Neuronal stem cell (in vitro differentiated cells): ENCODE measurements at regions not wholly inside any gene's neighbourhood (a gene's known extent, or its start where the extent isn't known, plus 50 kb on each side); places are given as distances from the start of the nearest gene placed in this dataset.

Source experiments
- DNase-seq: peaks from one replicate; pipeline ENCODE4 v3.0.0-alpha.2; 2013; ENCODE audit warnings: low spot score
- H2AFZ ChIP-seq: one replicate; pipeline ENCODE4 v1.6.1; 2013; ENCODE audit warnings: mild to moderate bottlenecking, low read length, inconsistent platforms
- H2AK5ac ChIP-seq: 2 replicates; pipeline ENCODE4 v1.6.1; 2013; ENCODE audit warnings: low read depth, mild to moderate bottlenecking, inconsistent platforms, low read length, moderate library complexity, mixed read lengths
- H2BK120ac ChIP-seq: 2 replicates; pipeline ENCODE4 v1.6.1; 2013; ENCODE audit warnings: low read depth, mild to moderate bottlenecking, inconsistent platforms, low read length, moderate library complexity, mixed read lengths
- H2BK12ac ChIP-seq: one replicate; pipeline ENCODE4 v1.6.1; 2013; ENCODE audit warnings: low read length, inconsistent platforms
- H2BK15ac ChIP-seq: 2 replicates; pipeline ENCODE4 v1.6.1; 2013; ENCODE audit warnings: mild to moderate bottlenecking, low read length, inconsistent platforms, mixed read lengths
- H2BK5ac ChIP-seq: one replicate; pipeline ENCODE4 v1.6.1; 2013; ENCODE audit warnings: inconsistent platforms, mild to moderate bottlenecking, low read length, moderate library complexity
- H3K14ac ChIP-seq: one replicate; pipeline ENCODE4 v1.6.1; 2013; ENCODE audit warnings: low read length, inconsistent platforms
- H3K18ac ChIP-seq: 2 replicates; pipeline ENCODE4 v1.6.1; 2013; ENCODE audit warnings: low read length, inconsistent platforms
- H3K23ac ChIP-seq: 2 replicates; pipeline ENCODE4 v1.6.1; 2013; ENCODE audit warnings: low read depth, mild to moderate bottlenecking, mixed read lengths, low read length, inconsistent platforms; ENCODE audit not compliant: poor library complexity
- H3K27ac ChIP-seq: replicated peaks from 3 replicates; pipeline ENCODE4 v1.5.1; 2013; ENCODE audit warnings: low read length, inconsistent platforms
- H3K27me3 ChIP-seq, 3 experiments: 2 replicates each; pipeline ENCODE4 v1.6.1; 2013; ENCODE audit warnings: low read length in 3 of 3, mild to moderate bottlenecking in 2 of 3, inconsistent platforms in 1 of 3, low read depth in 1 of 3, mixed read lengths in 1 of 3, moderate library complexity in 1 of 3; ENCODE audit not compliant: control insufficient read depth in 3 of 3, insufficient read depth in 3 of 3
- H3K36me3 ChIP-seq, 2 donors: replicated peaks in 1 of 2; 2 replicates each; pipeline ENCODE4 v1.6.1; 2013; ENCODE audit warnings: low read length in 2 of 2; ENCODE audit not compliant: control insufficient read depth in 2 of 2, insufficient read depth in 2 of 2
- H3K4ac ChIP-seq: 2 replicates; pipeline ENCODE4 v1.6.1; 2013; ENCODE audit warnings: inconsistent platforms, mild to moderate bottlenecking, low read length, moderate library complexity
- H3K4me1 ChIP-seq, 2 donors: 1 replicate in 1 of 2; 2 replicates in 1 of 2; pipeline ENCODE4 v1.6.1; 2013; ENCODE audit warnings: low read length in 2 of 2, low read depth in 1 of 2; ENCODE audit not compliant: control insufficient read depth in 2 of 2, insufficient read depth in 1 of 2
- H3K4me2 ChIP-seq: one replicate; pipeline ENCODE4 v1.6.1; 2013; ENCODE audit warnings: mild to moderate bottlenecking, low read length, inconsistent platforms; ENCODE audit not compliant: insufficient read depth, poor library complexity, severe bottlenecking
- H3K4me3 ChIP-seq, 2 donors: 2 replicates each; pipeline ENCODE4 v1.5.1; 2013; ENCODE audit warnings: low read length in 2 of 2, mild to moderate bottlenecking in 2 of 2, inconsistent platforms in 1 of 2, moderate library complexity in 1 of 2
- H3K79me1 ChIP-seq: one replicate; pipeline ENCODE4 v1.6.1; 2013; ENCODE audit warnings: low read depth, mild to moderate bottlenecking, inconsistent platforms, low read length, moderate library complexity
- H3K9ac ChIP-seq: one replicate; pipeline ENCODE4 v1.6.1; 2013; ENCODE audit warnings: mild to moderate bottlenecking, low read depth, low read length, inconsistent platforms; ENCODE audit not compliant: poor library complexity
- H3K9me3 ChIP-seq, 2 donors: replicated peaks in 1 of 2; 2 replicates each; pipeline versions ENCODE3 to v1.6.1; 2013; ENCODE audit warnings: low read length in 2 of 2, mild to moderate bottlenecking in 2 of 2, inconsistent platforms in 1 of 2, low read depth in 1 of 2, mixed read lengths in 1 of 2, moderate library complexity in 1 of 2; ENCODE audit not compliant: control insufficient read depth in 2 of 2, insufficient read depth in 1 of 2
- H4K8ac ChIP-seq: one replicate; pipeline ENCODE4 v1.6.1; 2013; ENCODE audit warnings: low read depth, mild to moderate bottlenecking, inconsistent platforms, low read length, moderate library complexity
- H4K91ac ChIP-seq: one replicate; pipeline ENCODE4 v1.6.1; 2013; ENCODE audit warnings: low read length, low read depth, mild to moderate bottlenecking, inconsistent platforms; ENCODE audit not compliant: poor library complexity
- WGBS, 2 donors: extraction: QIAGEN DNeasy Blood & Tissue Kit; methylation state at CpG; one replicate each; pipeline ENCODE4 v1.1.7; 2013; ENCODE audit warnings: missing lambda C conversion rate in 2 of 2, mixed read lengths in 1 of 2; ENCODE audit not compliant: insufficient read length in 2 of 2, insufficient replicate concordance in 1 of 2; ENCODE audit errors: extremely low coverage in 2 of 2; 5-methylcytosine and 5-hydroxymethylcytosine counted together

DNA sequence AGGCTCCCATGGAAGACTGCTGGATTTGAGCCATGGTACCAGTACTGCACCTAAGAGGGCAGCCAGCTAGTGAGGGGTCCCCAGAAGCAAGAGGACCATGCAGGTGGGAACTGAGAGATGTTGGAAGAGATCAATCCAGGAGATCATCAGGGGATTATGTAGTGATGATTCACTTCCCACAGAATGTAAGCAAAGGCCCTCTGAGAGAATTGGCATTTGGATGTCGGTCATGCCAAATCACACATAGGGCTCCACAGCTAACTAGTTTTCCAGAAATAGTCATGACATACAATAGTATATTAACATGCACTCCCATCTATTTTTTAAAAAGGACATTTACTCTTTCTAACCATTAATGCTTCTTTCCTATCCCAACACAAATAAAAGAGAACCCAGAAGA lies 112.5 kb downstream of the RASGEF1B start:
- H3K4me2 ChIP-seq = no peak overlapping the region
- no peaks in the 10 kb centered on the region for H3K4me1 ChIP-seq
- H4K91ac ChIP-seq = no peak overlapping the region
- H2AK5ac ChIP-seq = no peak overlapping the region
- H2BK5ac ChIP-seq = no peak overlapping the region
- no peak overlapping the region for H3K23ac ChIP-seq
- no peak for DNase-seq
- WGBS, 2 donors = no CpG with 5 or more reads among the region's 1 CpG
- H2BK120ac ChIP-seq = no peak overlapping the region
- no peak overlapping the region for H3K14ac ChIP-seq
- H2BK12ac ChIP-seq = no peak overlapping the region
- no peak overlapping the region for H2AFZ ChIP-seq
- no peak overlapping the region for H3K9ac ChIP-seq
- H3K79me1 ChIP-seq = no peaks in the 10 kb centered on the region
- no peaks in the 10 kb centered on the region for H3K27me3 ChIP-seq
- no peak overlapping the region for H4K8ac ChIP-seq
- H3K9me3 ChIP-seq = no peaks in the 10 kb centered on the region
- no peaks in the 10 kb centered on the region for H3K36me3 ChIP-seq
- H3K18ac ChIP-seq = no peak overlapping the region
- H3K27ac ChIP-seq = no peak overlapping the region
- no peak overlapping the region for H3K4ac ChIP-seq
- H2BK15ac ChIP-seq = no peak overlapping the region
- H3K4me3 ChIP-seq = no peak overlapping the region

GRCh38 chr4:81358154-81358553 lies 113.6 kb downstream of the RASGEF1B start:
- H3K27ac ChIP-seq = no peak overlapping the region
- H4K8ac ChIP-seq = no peak overlapping the region
- H3K23ac ChIP-seq = no peak overlapping the region
- H3K4ac ChIP-seq = no peak overlapping the region
- no peak overlapping the region for H2BK5ac ChIP-seq
- no peaks in the 10 kb centered on the region for H3K79me1 ChIP-seq
- no peaks in the 10 kb centered on the region for H3K4me1 ChIP-seq
- H3K27me3 ChIP-seq = no peaks in the 10 kb centered on the region
- H3K14ac ChIP-seq = no peak overlapping the region
- DNase-seq = no peak
- no peaks in the 10 kb centered on the region for H3K36me3 ChIP-seq
- H3K18ac ChIP-seq = no peak overlapping the region
- H2AK5ac ChIP-seq = no peak overlapping the region
- H2BK15ac ChIP-seq = no peak overlapping the region
- no CpG with 5 or more reads among the region's 2 CpGs for WGBS, 2 donors
- H3K9me3 ChIP-seq = no peaks in the 10 kb centered on the region
- no peak overlapping the region for H2AFZ ChIP-seq
- H3K4me2 ChIP-seq = no peak overlapping the region
- no peak overlapping the region for H3K4me3 ChIP-seq
- no peak overlapping the region for H2BK12ac ChIP-seq
- H4K91ac ChIP-seq = no peak overlapping the region
- no peak overlapping the region for H2BK120ac ChIP-seq
- no peak overlapping the region for H3K9ac ChIP-seq

- H2BK5ac ChIP-seq = no peak overlapping the region
Observed at GRCh38 chr4:81356621-81357020, 115.1 kb downstream of the RASGEF1B start.

GRCh38 chr4:81355136-81355535 lies 116.6 kb downstream of the RASGEF1B start:
- no CpG with 5 or more reads among the region's 2 CpGs for WGBS, 2 donors
- H3K14ac ChIP-seq = no peak overlapping the region
- no peak overlapping the region for H2BK12ac ChIP-seq
- no peak overlapping the region for H2BK120ac ChIP-seq
- no peak overlapping the region for H3K23ac ChIP-seq
- H2BK5ac ChIP-seq = no peak overlapping the region
- H4K91ac ChIP-seq = no peak overlapping the region
- no peak overlapping the region for H3K4me2 ChIP-seq
- no peak overlapping the region for H4K8ac ChIP-seq
- H3K18ac ChIP-seq = no peak overlapping the region
- H3K79me1 ChIP-seq = no peaks in the 10 kb centered on the region
- no peak overlapping the region for H2BK15ac ChIP-seq
- no peaks in the 10 kb centered on the region for H3K27me3 ChIP-seq
- no peak for DNase-seq
- no peak overlapping the region for H3K4me3 ChIP-seq
- H3K36me3 ChIP-seq = no peaks in the 10 kb centered on the region
- no peak overlapping the region for H3K9ac ChIP-seq
- no peak overlapping the region for H3K27ac ChIP-seq
- H2AK5ac ChIP-seq = no peak overlapping the region
- H3K4me1 ChIP-seq = no peaks in the 10 kb centered on the region
- H3K4ac ChIP-seq = no peak overlapping the region
- H2AFZ ChIP-seq = no peak overlapping the region
- no peaks in the 10 kb centered on the region for H3K9me3 ChIP-seq

More at GRCh38 chr4:81356621-81357020, 115.1 kb downstream of the RASGEF1B start:
- no peaks in the 10 kb centered on the region for H3K79me1 ChIP-seq
- no peak overlapping the region for H2BK12ac ChIP-seq
- no peak overlapping the region for H3K27ac ChIP-seq
- H2BK120ac ChIP-seq = no peak overlapping the region
- no peak overlapping the region for H3K4me2 ChIP-seq
- H3K18ac ChIP-seq = no peak overlapping the region
- H3K36me3 ChIP-seq = no peaks in the 10 kb centered on the region
- no peaks in the 10 kb centered on the region for H3K4me1 ChIP-seq
- H3K27me3 ChIP-seq = no peaks in the 10 kb centered on the region
- no peaks in the 10 kb centered on the region for H3K9me3 ChIP-seq
- WGBS, 2 donors = no CpG with 5 or more reads among the region's 1 CpG
- DNase-seq = no peak
- H2BK15ac ChIP-seq = no peak overlapping the region
- H3K9ac ChIP-seq = no peak overlapping the region
- no peak overlapping the region for H4K91ac ChIP-seq
- no peak overlapping the region for H2AK5ac ChIP-seq
- no peak overlapping the region for H2AFZ ChIP-seq
- no peak overlapping the region for H3K14ac ChIP-seq
- H3K4me3 ChIP-seq = no peak overlapping the region
- no peak overlapping the region for H3K23ac ChIP-seq
- no peak overlapping the region for H4K8ac ChIP-seq
- H3K4ac ChIP-seq = no peak overlapping the region
